ENCODE measurements at regions not wholly inside any gene's neighbourhood (a gene's known extent, or its start where the extent isn't known, plus 50 kb on each side); places are given as distances from the start of the nearest gene placed in this dataset.
A peak's percentile ranks its signal among the peaks of the same experiment; 100 is the strongest.

- Histone ChIP-seq H3K9me3 (ENCODE audit: insufficient read depth in 2 of 2, low read depth in 1 of 2, low read length in 1 of 2) (no peaks in the 10 kb centered on the region), H4K8ac (ENCODE audit: extremely low read depth, insufficient read depth, low read length) (no peak overlapping the region), H4K91ac (replicated peaks; ENCODE audit: insufficient read length, low read length) (no peak overlapping the region), H3K23me2 (ENCODE audit: low read depth, low read length) (no peaks in the 10 kb centered on the region), H3K9ac (replicated peaks in 1 of 4; ENCODE audit: extremely low read depth in 1 of 4, low read depth in 3 of 4, low read length in 3 of 4) (no peak overlapping the region), H3K79me1 (ENCODE audit: low read depth, low read length) (no peaks in the 10 kb centered on the region), H2BK20ac (ENCODE audit: low read length) (no peak overlapping the region), H3K14ac (ENCODE audit: insufficient read length) (no peak overlapping the region), H3K27ac (ENCODE audit: low read depth, low read length) (no peak overlapping the region), H3K27me3 (replicated peaks in 1 of 4; ENCODE audit: control insufficient read depth in 3 of 4, extremely low read depth in 1 of 4, insufficient read depth in 3 of 4, low read length in 3 of 4) (no peaks in the 10 kb centered on the region), H2BK12ac (ENCODE audit: low read depth, low read length) (no peak overlapping the region), H3K79me2 (ENCODE audit: control insufficient read depth in 1 of 2, insufficient read depth in 2 of 2, low read length in 2 of 2) (no peaks in the 10 kb centered on the region), H3K36me3 (ENCODE audit: control insufficient read depth in 2 of 4, insufficient read depth in 4 of 4, low read length in 3 of 4) (no peaks in the 10 kb centered on the region), H3K4me2 (ENCODE audit: insufficient read depth in 1 of 2, low read depth in 2 of 2, low read length in 2 of 2) (no peak overlapping the region), H4K5ac (ENCODE audit: insufficient read length, low read depth, low read length) (no peak overlapping the region), H3K18ac (ENCODE audit: extremely low read depth, low read length) (no peak overlapping the region), H2BK15ac (ENCODE audit: low read length) (no peak overlapping the region), H3K4me3 (ENCODE audit: extremely low read depth in 1 of 4, insufficient read depth in 2 of 4, low read depth in 3 of 4, low read length in 4 of 4) (no peak overlapping the region), H2BK120ac (replicated peaks; ENCODE audit: low read depth, low read length) (no peak overlapping the region), H2AFZ (ENCODE audit: low read length) (no peak overlapping the region), H2BK5ac (ENCODE audit: low read depth, low read length) (no peak overlapping the region), H2AK5ac (ENCODE audit: low read depth, low read length) (no peak overlapping the region), H3K56ac (replicated peaks; ENCODE audit: insufficient read length, low read depth, low read length) (no peak overlapping the region), H3K4ac (replicated peaks; ENCODE audit: insufficient read length, low read depth, low read length) (no peak overlapping the region), H3K23ac (ENCODE audit: insufficient read length) (no peak overlapping the region), H3K4me1 (replicated peaks in 1 of 4; ENCODE audit: control insufficient read depth in 3 of 4, insufficient read depth in 4 of 4, low read length in 3 of 4) (peaks cover 0 to 2% (median 0%) of the 10 kb centered on the region in 4 experiments; a peak in 1 of 7 replicates), H4K20me1 (replicated peaks in 1 of 2; ENCODE audit: control insufficient read depth in 1 of 2, insufficient read depth in 2 of 2, low read length in 2 of 2) (no peaks in the 10 kb centered on the region)
- CTCF ChIA-PET (ENCODE audit: partially characterized antibody) = interaction anchor here (0.7 to 4.7 kb wide), 8 partner anchors 11 to 555 kb away, joined by 3 to 20 read pairs (median 3); no protein-coding TSS in a partner anchor
- 64% methylated on average over 1 of the region's 1 CpG; no CpG with 5 or more reads in 1 of the 2 experiments for WGBS, 2 experiments (ENCODE audit: extremely low coverage in 1 of 2, insufficient coverage in 1 of 2, insufficient read length in 1 of 2, insufficient replicate concordance in 2 of 2, low coverage in 1 of 2, low lambda C conversion rate in 2 of 2, missing lambda C conversion rate in 1 of 2)
- peak; percentile 32 for FAIRE-seq
- no peak for DNase-seq (ENCODE audit: low read depth in 1 of 2, low spot score in 2 of 2)
- POLR2A ChIA-PET (ENCODE audit: partially characterized antibody) = interaction anchor here (1.0 kb wide), 1 partner anchor 41 kb away, joined by 3 read pairs; no protein-coding TSS in a partner anchor
- TF ChIP-seq RBBP5 (IDR thresholded peaks at IDR 0.05; ENCODE audit: borderline replicate concordance, low read depth, low read length) (no peak), KDM1A (IDR thresholded peaks at IDR 0.05; ENCODE audit: borderline replicate concordance, low read length) (no peak), GABPA (IDR thresholded peaks at IDR 0.05; ENCODE audit: borderline replicate concordance, insufficient read depth, low read length) (no peak), BCL11A (IDR thresholded peaks at IDR 0.05; ENCODE audit: low read depth in 2 of 2, low read length in 2 of 2) (no peak), EZH2 (IDR thresholded peaks at IDR 0.05; ENCODE audit: low read depth, low read length, severe bottlenecking) (no peak), MAFK (IDR thresholded peaks at IDR 0.05; ENCODE audit: low read depth, low read length) (no peak), SIN3A (conservative IDR thresholded peaks at IDR 0.05 in 1 of 2, IDR thresholded peaks at IDR 0.05 in 1 of 2; ENCODE audit: low read depth in 1 of 2, low read length in 2 of 2) (no peak), PHF8 (conservative IDR thresholded peaks at IDR 0.05; ENCODE audit: low read depth, low read length) (no peak), CEBPB (IDR thresholded peaks at IDR 0.05; ENCODE audit: low read depth, low read length) (no peak), GTF2F1 (IDR thresholded peaks at IDR 0.05; ENCODE audit: borderline replicate concordance, low read depth, low read length) (no peak), YY1 (IDR thresholded peaks at IDR 0.05; ENCODE audit: low read depth, low read length) (peak; percentile 15; the same call in 1 of the 2 replicates), USF2 (IDR thresholded peaks at IDR 0.05; ENCODE audit: low read length) (no peak), POU5F1 (IDR thresholded peaks at IDR 0.05; ENCODE audit: low read depth, low read length) (no peak), TCF12 (IDR thresholded peaks at IDR 0.05; ENCODE audit: low read depth, low read length) (no peak)
Measured at GRCh38 chr4:11623726-11624037, 195.0 kb upstream of the HS3ST1 start.
